GM10248 (cell line): ENCODE measurements at regions not wholly inside any gene's neighbourhood (a gene's known extent, or its start where the extent isn't known, plus 50 kb on each side); places are given as distances from the start of the nearest gene placed in this dataset.

Experiments used
- CTCF ChIA-PET: fragments of 300-600 bp; sonication (Branson Sonifier 250); formaldehyde crosslinking; extraction: SDS; loops from one replicate; lab custom pipeline; 2021; ENCODE audit warnings: antibody characterized with exemption; lab: Yijun Ruan, JAX
- POLR2A ChIA-PET: fragments of 350-650 bp; sonication (Branson Sonifier 250); formaldehyde crosslinking; extraction: SDS; loops from one replicate; lab custom pipeline; 2020; ENCODE audit warnings: antibody characterized with exemption; lab: Yijun Ruan, JAX
- DNase-seq: peaks from one replicate; pipeline ENCODE4 v3.0.0; 2012; ENCODE audit errors: extremely low spot score
- TF ChIP-seq, protein P1 (sequence below): IDR thresholded peaks from 2 replicates; pipeline ENCODE4 v1.5.1; 2012; ENCODE audit warnings: mild to moderate bottlenecking, low read depth; ENCODE audit errors: extremely low read depth, missing control alignments, control extremely low read depth

DNA sequence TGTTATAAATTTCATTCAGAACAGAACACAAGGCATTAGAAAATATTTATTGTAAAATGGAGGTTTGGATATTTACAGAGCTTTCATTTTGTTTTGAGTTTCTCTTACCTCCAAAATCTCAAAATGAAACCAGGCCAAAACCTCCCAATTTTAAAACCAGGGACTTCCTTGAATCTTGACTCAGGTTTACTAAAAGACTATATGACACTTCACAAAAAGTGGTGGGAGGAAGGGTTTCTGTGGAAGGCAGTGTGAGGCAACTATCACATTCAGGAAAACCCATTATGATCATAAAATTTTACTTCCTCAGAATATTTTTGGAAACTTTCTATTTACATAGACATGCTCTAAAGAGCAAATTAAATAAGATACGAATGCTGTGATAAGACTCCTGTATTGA, 205.8 kb upstream of the EOMES start:
- ChIA-PET POLR2A (no interaction called here), CTCF (interaction anchor here (1.0 to 1.2 kb wide), 2 partner anchors 10 to 18 kb away, joined by 3 read pairs; no protein-coding TSS in a partner anchor)
- TF ChIP-seq, protein P1, sequence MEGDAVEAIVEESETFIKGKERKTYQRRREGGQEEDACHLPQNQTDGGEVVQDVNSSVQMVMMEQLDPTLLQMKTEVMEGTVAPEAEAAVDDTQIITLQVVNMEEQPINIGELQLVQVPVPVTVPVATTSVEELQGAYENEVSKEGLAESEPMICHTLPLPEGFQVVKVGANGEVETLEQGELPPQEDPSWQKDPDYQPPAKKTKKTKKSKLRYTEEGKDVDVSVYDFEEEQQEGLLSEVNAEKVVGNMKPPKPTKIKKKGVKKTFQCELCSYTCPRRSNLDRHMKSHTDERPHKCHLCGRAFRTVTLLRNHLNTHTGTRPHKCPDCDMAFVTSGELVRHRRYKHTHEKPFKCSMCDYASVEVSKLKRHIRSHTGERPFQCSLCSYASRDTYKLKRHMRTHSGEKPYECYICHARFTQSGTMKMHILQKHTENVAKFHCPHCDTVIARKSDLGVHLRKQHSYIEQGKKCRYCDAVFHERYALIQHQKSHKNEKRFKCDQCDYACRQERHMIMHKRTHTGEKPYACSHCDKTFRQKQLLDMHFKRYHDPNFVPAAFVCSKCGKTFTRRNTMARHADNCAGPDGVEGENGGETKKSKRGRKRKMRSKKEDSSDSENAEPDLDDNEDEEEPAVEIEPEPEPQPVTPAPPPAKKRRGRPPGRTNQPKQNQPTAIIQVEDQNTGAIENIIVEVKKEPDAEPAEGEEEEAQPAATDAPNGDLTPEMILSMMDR: no peak
- no peak for DNase-seq

DNA sequence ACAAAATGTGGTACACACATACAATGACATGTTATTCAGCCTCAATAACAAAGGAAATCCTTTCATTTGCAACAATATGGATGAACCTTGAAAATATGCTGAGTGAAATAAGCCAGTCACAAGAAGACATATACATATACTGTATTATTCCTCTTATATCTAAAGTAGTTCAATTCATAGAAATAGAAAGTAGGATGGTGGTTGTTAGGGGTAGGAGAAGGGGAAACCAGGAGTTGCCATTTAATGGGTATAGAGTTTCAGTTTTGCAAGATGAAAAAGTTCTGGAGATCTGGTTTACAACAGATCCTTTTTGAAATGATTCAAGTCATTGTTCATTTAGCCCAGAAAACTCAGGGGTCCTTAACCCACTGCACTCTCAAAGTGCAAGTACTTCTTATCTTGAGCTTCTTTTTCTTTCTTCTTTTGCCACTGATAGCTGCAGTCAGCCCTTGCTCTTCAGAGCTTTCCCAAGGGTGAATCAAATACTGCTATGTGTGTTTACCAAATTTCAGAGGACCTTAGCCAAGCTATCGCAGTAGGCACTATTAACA, 208.0 kb upstream of the EOMES start:
- ChIA-PET POLR2A (no interaction called here), CTCF (interaction anchor here (2.9 kb wide), 1 partner anchor 14 kb away, joined by 8 read pairs; no protein-coding TSS in a partner anchor)
- no peak for DNase-seq
- TF ChIP-seq, protein P1: no peak

DNA sequence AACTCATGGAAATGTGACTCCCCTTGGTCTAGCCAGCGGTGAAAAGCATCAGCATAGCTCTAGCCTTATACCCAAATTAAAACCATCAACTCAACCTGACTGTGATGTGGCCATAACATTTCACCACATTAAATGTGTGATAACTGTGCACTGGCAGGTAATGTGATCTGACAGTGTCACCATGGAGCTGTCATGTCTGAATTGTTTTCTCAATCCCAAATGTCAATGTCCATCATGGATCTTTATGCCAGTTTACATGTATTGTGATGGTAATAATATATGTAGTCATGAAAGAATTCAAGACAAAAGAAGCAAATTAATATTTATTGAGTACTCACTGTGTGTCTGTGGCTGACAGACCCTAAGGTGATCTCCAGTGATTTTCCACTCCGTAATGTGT, 213.4 kb upstream of the EOMES start:
- TF ChIP-seq, protein P1: no peak
- DNase-seq: no peak
- POLR2A ChIA-PET: no interaction called here
- CTCF ChIA-PET: interaction anchor here (0.9 to 1.6 kb wide), 4 partner anchors 9 to 25 kb away, joined by 3 to 5 read pairs (median 4); no protein-coding TSS in a partner anchor

DNA sequence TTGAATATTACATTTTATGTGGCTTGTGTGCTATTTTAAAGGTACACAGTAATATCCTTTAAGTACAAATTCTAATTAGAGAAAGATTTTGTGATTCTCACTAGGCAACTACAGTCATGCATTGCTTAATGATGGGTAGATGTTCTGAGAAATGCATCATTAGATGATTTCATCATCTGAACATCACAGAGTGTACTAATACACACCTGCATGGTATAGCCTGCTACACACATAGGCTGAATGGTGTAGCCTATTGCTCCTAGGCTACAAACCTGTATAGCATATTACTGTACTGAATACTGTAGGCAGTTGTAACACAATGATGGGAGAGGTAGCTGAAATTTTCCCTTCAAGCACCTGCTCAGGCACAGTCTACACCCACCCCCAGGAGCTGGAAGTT, 217.4 kb upstream of the EOMES start:
- ChIA-PET CTCF (no interaction called here), POLR2A (no interaction called here)
- TF ChIP-seq, protein P1: no peak
- no peak for DNase-seq

DNA sequence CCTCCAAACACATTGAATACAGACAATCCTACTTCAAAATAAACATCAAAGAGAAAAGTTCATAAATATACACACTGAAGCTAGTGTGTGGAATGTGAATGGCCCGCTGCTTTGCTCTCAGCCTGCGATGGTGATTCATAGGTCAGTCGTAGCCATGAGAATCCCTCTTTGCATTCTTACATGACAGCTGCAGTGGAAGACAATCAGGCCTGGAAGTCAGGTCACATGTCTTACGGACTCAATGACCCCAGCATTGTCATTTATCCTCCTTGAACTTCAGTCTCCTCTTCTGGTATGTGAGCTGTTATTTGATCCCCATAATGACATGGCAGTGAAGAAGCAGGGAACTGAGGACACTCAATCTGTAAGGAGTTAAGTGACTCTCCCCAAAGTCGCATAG, 217.8 kb upstream of the EOMES start:
- no peak for DNase-seq
- POLR2A ChIA-PET: no interaction called here
- TF ChIP-seq, protein P1: no peak
- CTCF ChIA-PET: no interaction called here

DNA sequence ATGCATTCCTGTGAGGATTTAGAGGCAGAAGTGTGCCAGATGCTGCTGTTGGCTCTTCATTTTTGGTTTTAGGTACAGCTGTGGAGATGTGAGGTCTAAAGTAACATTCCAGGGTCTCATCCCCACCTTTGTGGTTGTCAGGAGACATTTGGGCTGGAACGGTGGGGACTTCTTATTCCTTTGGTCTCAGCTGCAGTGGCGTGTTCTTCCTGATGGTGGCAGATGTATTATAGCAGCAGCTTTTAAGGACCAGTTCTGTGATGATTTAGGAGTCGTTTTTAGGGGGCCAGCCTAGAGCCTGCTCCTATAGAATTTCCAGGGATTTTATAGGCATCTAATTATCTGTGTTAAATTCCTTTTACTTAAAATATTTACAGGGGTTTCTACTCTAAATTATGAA, 221.0 kb upstream of the EOMES start:
- DNase-seq: no peak
- CTCF ChIA-PET: interaction anchor here (2.4 kb wide), 1 partner anchor 12 kb away, joined by 8 read pairs; no protein-coding TSS in a partner anchor

More for the DNA sequence above, 221.0 kb upstream of the EOMES start:
- TF ChIP-seq, protein P1: no peak
- POLR2A ChIA-PET: no interaction called here
